ENCODE measurements at regions not wholly inside any gene's neighbourhood (a gene's known extent, or its start where the extent isn't known, plus 50 kb on each side); places are given as distances from the start of the nearest gene placed in this dataset.

DNA sequence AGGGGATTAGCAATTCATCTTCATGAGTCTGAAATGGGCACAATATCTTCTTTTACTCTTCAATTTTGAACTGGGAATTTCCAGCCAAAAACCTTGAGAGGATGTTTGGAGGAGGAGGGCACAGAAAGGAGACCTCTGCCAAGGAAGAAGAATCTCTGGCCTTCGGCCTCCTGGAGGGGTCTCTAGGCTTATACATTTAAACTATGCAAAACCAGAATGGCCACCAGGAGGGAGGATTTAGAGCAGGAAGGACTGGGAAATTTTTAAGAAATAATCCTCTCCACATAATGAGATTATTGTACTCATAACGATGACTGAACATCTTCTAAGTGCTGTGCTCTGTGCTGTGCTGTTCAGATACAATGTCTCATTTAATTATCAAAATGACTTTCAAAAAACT is 325.9 kb downstream of the NDFIP2 start:
- H2AFZ ChIP-seq (replicated peaks; ENCODE audit: low read length, poor library complexity), result no peak overlapping the region
- peaks cover 7% of the 10 kb centered on the region; the same call in 1 of the 2 replicates for H3K9me1 ChIP-seq (ENCODE audit: insufficient read depth, low read length)
- no peak overlapping the region for H3K9ac ChIP-seq (ENCODE audit: low read depth, low read length)
- no peak overlapping the region for H3K56ac ChIP-seq (ENCODE audit: extremely low read depth, insufficient read depth, low read length)
- H3K4me1 ChIP-seq (ENCODE audit: control insufficient read depth, insufficient read depth, low read length), result peaks cover 8% of the 10 kb centered on the region
- H2BK15ac ChIP-seq (ENCODE audit: low read depth, low read length), result no peak overlapping the region
- in situ Hi-C loops (cut with MboI; ENCODE audit: low sequenced_read_pairs), result no loop called here
- no peak overlapping the region for H2BK20ac ChIP-seq (ENCODE audit: low read depth, low read length)
- H3K36me3 ChIP-seq (ENCODE audit: control insufficient read depth, insufficient read depth, low read length), result no peaks in the 10 kb centered on the region
- DNase-seq (no peak), ATAC-seq (ENCODE audit: low read depth) (no peak)
- H3K18ac ChIP-seq (ENCODE audit: low read depth, low read length), result no peak overlapping the region
- no CpG with 5 or more reads among the region's 2 CpGs for WGBS, 2 experiments (ENCODE audit: extremely low coverage in 2 of 2, insufficient read length in 1 of 2)
- H3K23ac ChIP-seq (ENCODE audit: low read depth, low read length), result no peak overlapping the region
- TF ChIP-seq CEBPB (IDR thresholded peaks at IDR 0.05; ENCODE audit: low read depth, low read length) (no peak), MAFK (IDR thresholded peaks at IDR 0.05; ENCODE audit: low read depth, low read length) (no peak), NFE2L2 (IDR thresholded peaks at IDR 0.05; ENCODE audit: low read depth, low read length) (no peak), POLR2A (IDR thresholded peaks at IDR 0.05; ENCODE audit: low read depth, low read length) (no peak), CHD1 (IDR thresholded peaks at IDR 0.05; ENCODE audit: low read depth, low read length) (no peak)
- TF ChIP-seq, protein P1, sequence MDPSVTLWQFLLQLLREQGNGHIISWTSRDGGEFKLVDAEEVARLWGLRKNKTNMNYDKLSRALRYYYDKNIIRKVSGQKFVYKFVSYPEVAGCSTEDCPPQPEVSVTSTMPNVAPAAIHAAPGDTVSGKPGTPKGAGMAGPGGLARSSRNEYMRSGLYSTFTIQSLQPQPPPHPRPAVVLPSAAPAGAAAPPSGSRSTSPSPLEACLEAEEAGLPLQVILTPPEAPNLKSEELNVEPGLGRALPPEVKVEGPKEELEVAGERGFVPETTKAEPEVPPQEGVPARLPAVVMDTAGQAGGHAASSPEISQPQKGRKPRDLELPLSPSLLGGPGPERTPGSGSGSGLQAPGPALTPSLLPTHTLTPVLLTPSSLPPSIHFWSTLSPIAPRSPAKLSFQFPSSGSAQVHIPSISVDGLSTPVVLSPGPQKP (IDR thresholded peaks at IDR 0.05; ENCODE audit: borderline replicate concordance, low read depth, low read length), result no peak
- H3K14ac ChIP-seq (replicated peaks; ENCODE audit: low read depth, low read length), result no peak overlapping the region
- ChIA-PET POLR2A (ENCODE audit: unreplicated experiment) (no interaction called here), CTCF (no interaction called here)
- no peak overlapping the region for H2BK5ac ChIP-seq (ENCODE audit: low read depth, low read length, poor library complexity, severe bottlenecking)
- H3K27ac ChIP-seq (ENCODE audit: insufficient read depth, low read length), result no peak overlapping the region
- H2AK9ac ChIP-seq (replicated peaks; ENCODE audit: low read depth, low read length, poor library complexity), result no peak overlapping the region
- intact Hi-C loops (cut with micrococcal nuclease), result no loop called here
- H3K4ac ChIP-seq (ENCODE audit: low read depth, low read length), result no peak overlapping the region
- no peaks in the 10 kb centered on the region for H3K9me3 ChIP-seq (ENCODE audit: control insufficient read depth, insufficient read depth, low read length)
- no peak overlapping the region for H2BK120ac ChIP-seq (ENCODE audit: low read depth, low read length)
- no peaks in the 10 kb centered on the region for H3K79me1 ChIP-seq (ENCODE audit: low read depth in 1 of 2, low read length in 2 of 2)
- no TSS peak for BruUV-seq (replicated peaks)
- H4K91ac ChIP-seq (ENCODE audit: insufficient read depth, low read depth, low read length), result no peak overlapping the region
- H2AK5ac ChIP-seq (ENCODE audit: low read depth, low read length), result no peak overlapping the region
- H3K4me2 ChIP-seq (ENCODE audit: low read depth, low read length), result no peak overlapping the region
- no peaks in the 10 kb centered on the region for H3K27me3 ChIP-seq (ENCODE audit: control insufficient read depth, insufficient read depth, low read length)
- H4K20me1 ChIP-seq (ENCODE audit: insufficient read depth, low read length), result no peaks in the 10 kb centered on the region
- no peak overlapping the region for H4K8ac ChIP-seq (ENCODE audit: low read depth in 2 of 2, low read length in 2 of 2)
- no peak overlapping the region for H4K5ac ChIP-seq (ENCODE audit: low read depth, low read length)
- no peak overlapping the region for H3K4me3 ChIP-seq (ENCODE audit: insufficient read depth, low read depth, low read length)
- dilution Hi-C loops (cut with HindIII; ENCODE audit: low sequenced_read_pairs, unreplicated experiment), result no loop called here

Measured in IMR-90 (cell line).